GM23338 (cell line): ENCODE measurements at regions not wholly inside any gene's neighbourhood (a gene's known extent, or its start where the extent isn't known, plus 50 kb on each side); places are given as distances from the start of the nearest gene placed in this dataset.

Source experiments
- ATAC-seq: fragments of 200-7000 bp; cut with Tn5 transposase; 3 replicates; pipeline ENCODE4 v1.9.1; 2020
- DNase-seq: peaks from one replicate; pipeline ENCODE4 v3.0.0-alpha.2; 2015; ENCODE audit warnings: low spot score
- H2AFZ ChIP-seq: fragments of 200-600 bp; sonication (generic); 2 replicates; pipeline ENCODE4 v1.8.0; 2016; ENCODE audit warnings: antibody characterized with exemption, mild to moderate bottlenecking, moderate library complexity
- H3F3A ChIP-seq: fragments of 200-600 bp; sonication (generic); replicated peaks from 2 replicates; pipeline ENCODE4 v1.8.0; 2017; ENCODE audit warnings: antibody characterized with exemption, mixed run types, low read depth
- H3K27ac ChIP-seq: fragments of 200-600 bp; sonication (generic); 2 replicates; pipeline ENCODE4 v1.6.1; 2016; ENCODE audit warnings: low read depth
- H3K27me3 ChIP-seq: fragments of 200-600 bp; sonication (generic); 2 replicates; pipeline ENCODE4 v1.8.0; 2016; ENCODE audit warnings: mild to moderate bottlenecking, mixed run types, moderate library complexity; ENCODE audit not compliant: insufficient read depth
- H3K36me3 ChIP-seq: fragments of 200-600 bp; sonication (generic); 2 replicates; pipeline ENCODE4 v1.8.0; 2016; ENCODE audit warnings: mild to moderate bottlenecking; ENCODE audit not compliant: insufficient read depth
- H3K4me1 ChIP-seq: fragments of 200-600 bp; sonication (generic); 2 replicates; pipeline ENCODE4 v1.8.0; 2016; ENCODE audit warnings: mild to moderate bottlenecking, moderate library complexity; ENCODE audit not compliant: insufficient read depth
- H3K4me2 ChIP-seq: fragments of 200-600 bp; sonication (generic); 2 replicates; pipeline ENCODE4 v1.7.1; 2017; ENCODE audit warnings: mixed run types
- H3K4me3 ChIP-seq: fragments of 200-600 bp; sonication (generic); 2 replicates; pipeline ENCODE4 v1.6.1; 2016; ENCODE audit warnings: mixed run types
- H3K79me2 ChIP-seq: fragments of 200-600 bp; sonication (generic); replicated peaks from 2 replicates; pipeline ENCODE4 v1.8.0; 2017; ENCODE audit warnings: mild to moderate bottlenecking; ENCODE audit not compliant: insufficient read depth
- H3K9me2 ChIP-seq: fragments of 200-600 bp; sonication (generic); 2 replicates; pipeline ENCODE4 v1.8.0; 2017; ENCODE audit not compliant: insufficient read depth
- H4K20me1 ChIP-seq: fragments of 200-600 bp; sonication (generic); replicated peaks from 2 replicates; pipeline ENCODE4 v1.8.0; 2017; ENCODE audit warnings: mild to moderate bottlenecking; ENCODE audit not compliant: insufficient read depth
- H3K27ac Mint-ChIP-seq: 2 replicates; pipeline ENCODE4 v1.8.0; 2020; ENCODE audit warnings: inconsistent platforms, mild to moderate bottlenecking, moderate library complexity, mixed read lengths
- H3K27me3 Mint-ChIP-seq: 3 replicates; pipeline ENCODE4 v1.8.0; 2022; ENCODE audit warnings: low read depth, mild to moderate bottlenecking, moderate library complexity, mixed read lengths, inconsistent platforms; ENCODE audit not compliant: insufficient read depth, poor library complexity
- H3K36me3 Mint-ChIP-seq: 3 replicates; pipeline ENCODE4 v1.8.0; 2021; ENCODE audit warnings: low read depth, mild to moderate bottlenecking, inconsistent platforms, moderate library complexity, mixed read lengths
- H3K4me1 Mint-ChIP-seq: 3 replicates; pipeline ENCODE4 v1.8.0; 2020; ENCODE audit warnings: mild to moderate bottlenecking, inconsistent platforms, mixed read lengths
- H3K4me3 Mint-ChIP-seq: 3 replicates; pipeline ENCODE4 v1.8.0; 2021; ENCODE audit warnings: moderate library complexity, mild to moderate bottlenecking, inconsistent platforms, mixed read lengths
- H3K9me3 Mint-ChIP-seq: 3 replicates; pipeline ENCODE4 v1.8.0; 2020; ENCODE audit warnings: moderate library complexity, mild to moderate bottlenecking, inconsistent platforms, mixed read lengths
- CREB1 ChIP-seq: fragments of 250-450 bp; sonication (Bioruptor Pico); IDR thresholded peaks from 2 replicates; pipeline ENCODE4 v1.5.0; 2020; ENCODE audit warnings: low read depth, mild to moderate bottlenecking, moderate library complexity
- EZH2 ChIP-seq: fragments of 200-600 bp; sonication (generic); IDR thresholded peaks from one replicate; pipeline ENCODE4 v1.8.0; 2017; ENCODE audit warnings: antibody characterized with exemption, mild to moderate bottlenecking, low read depth; ENCODE audit not compliant: unreplicated experiment
- EZH2phosphoT487 ChIP-seq: fragments of 200-600 bp; sonication (generic); IDR thresholded peaks from one replicate; pipeline ENCODE4 v1.8.1; 2018; ENCODE audit warnings: antibody characterized with exemption; ENCODE audit not compliant: unreplicated experiment
- JUNB ChIP-seq: IDR thresholded peaks from one replicate; pipeline ENCODE4 v1.6.1; 2016; ENCODE audit warnings: antibody characterized with exemption; ENCODE audit not compliant: unreplicated experiment
- NANOG ChIP-seq: IDR thresholded peaks from 2 replicates; pipeline ENCODE4 v1.6.1; 2016; ENCODE audit warnings: antibody characterized with exemption, borderline replicate concordance
- POLR2AphosphoS5 ChIP-seq: IDR thresholded peaks from 2 replicates; pipeline ENCODE4 v1.6.1; 2016; ENCODE audit warnings: antibody characterized with exemption, low read depth
- ZNF114 ChIP-seq: fragments of 250-450 bp; sonication (Bioruptor Pico); IDR thresholded peaks from 2 replicates; pipeline ENCODE4 v1.5.0; 2020; ENCODE audit warnings: mild to moderate bottlenecking, moderate library complexity
- TF ChIP-seq, protein P1 (sequence below): IDR thresholded peaks from 2 replicates; pipeline ENCODE4 v1.6.1; 2016; ENCODE audit warnings: antibody characterized with exemption
- TF ChIP-seq, protein P2 (sequence below): fragments of 250-450 bp; sonication (Bioruptor Pico); IDR thresholded peaks from 2 replicates; pipeline ENCODE4 v1.5.0; 2020; ENCODE audit warnings: mild to moderate bottlenecking, moderate library complexity
- TF ChIP-seq, protein P3 (sequence below): IDR thresholded peaks from one replicate; pipeline ENCODE4 v1.6.1; 2018; ENCODE audit warnings: antibody characterized with exemption; ENCODE audit not compliant: unreplicated experiment

DNA sequence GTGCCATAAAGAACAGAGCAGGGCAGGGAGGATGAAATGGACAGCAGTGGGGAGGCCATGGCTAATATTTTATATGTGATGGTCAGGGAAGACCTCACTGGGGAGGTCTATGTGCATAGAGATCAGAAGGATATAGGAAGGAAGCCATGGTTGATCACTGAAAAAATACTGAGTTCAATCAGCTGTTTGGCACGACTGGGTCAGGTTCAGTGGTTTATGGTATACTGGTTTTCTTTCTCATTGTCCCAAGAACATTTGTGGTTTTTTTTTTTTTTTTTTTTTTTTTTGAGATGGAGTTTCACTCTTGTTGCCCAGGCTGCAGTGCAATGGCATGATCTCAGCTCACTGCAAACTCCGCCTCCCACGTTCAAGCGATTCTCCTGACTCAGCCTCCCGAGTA, 78.3 kb upstream of the TIAM2 start:
- H3K4me3 ChIP-seq = no peak overlapping the region
- H3K36me3 Mint-ChIP-seq = no peaks in the 10 kb centered on the region
- H3K27ac Mint-ChIP-seq = no peak overlapping the region
- TF ChIP-seq, protein P1, sequence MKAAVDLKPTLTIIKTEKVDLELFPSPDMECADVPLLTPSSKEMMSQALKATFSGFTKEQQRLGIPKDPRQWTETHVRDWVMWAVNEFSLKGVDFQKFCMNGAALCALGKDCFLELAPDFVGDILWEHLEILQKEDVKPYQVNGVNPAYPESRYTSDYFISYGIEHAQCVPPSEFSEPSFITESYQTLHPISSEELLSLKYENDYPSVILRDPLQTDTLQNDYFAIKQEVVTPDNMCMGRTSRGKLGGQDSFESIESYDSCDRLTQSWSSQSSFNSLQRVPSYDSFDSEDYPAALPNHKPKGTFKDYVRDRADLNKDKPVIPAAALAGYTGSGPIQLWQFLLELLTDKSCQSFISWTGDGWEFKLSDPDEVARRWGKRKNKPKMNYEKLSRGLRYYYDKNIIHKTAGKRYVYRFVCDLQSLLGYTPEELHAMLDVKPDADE = no peak
- H3K27ac ChIP-seq = no peak overlapping the region
- no peak overlapping the region for H2AFZ ChIP-seq
- ATAC-seq (no peak), DNase-seq (no peak)
- no peaks in the 10 kb centered on the region for H3K4me1 ChIP-seq
- H3K9me3 Mint-ChIP-seq = no peaks in the 10 kb centered on the region
- H3F3A ChIP-seq = no peaks in the 10 kb centered on the region
- no peaks in the 10 kb centered on the region for H3K36me3 ChIP-seq
- no peaks in the 10 kb centered on the region for H4K20me1 ChIP-seq
- no peak overlapping the region for H3K4me3 Mint-ChIP-seq
- peaks cover 2% of the 10 kb centered on the region; the same call in 1 of the 3 replicates for H3K4me1 Mint-ChIP-seq
- no peak overlapping the region for H3K4me2 ChIP-seq
- no peaks in the 10 kb centered on the region for H3K79me2 ChIP-seq
- H3K27me3 ChIP-seq = no peaks in the 10 kb centered on the region
- no peaks in the 10 kb centered on the region for H3K27me3 Mint-ChIP-seq
- no peaks in the 10 kb centered on the region for H3K9me2 ChIP-seq

DNA sequence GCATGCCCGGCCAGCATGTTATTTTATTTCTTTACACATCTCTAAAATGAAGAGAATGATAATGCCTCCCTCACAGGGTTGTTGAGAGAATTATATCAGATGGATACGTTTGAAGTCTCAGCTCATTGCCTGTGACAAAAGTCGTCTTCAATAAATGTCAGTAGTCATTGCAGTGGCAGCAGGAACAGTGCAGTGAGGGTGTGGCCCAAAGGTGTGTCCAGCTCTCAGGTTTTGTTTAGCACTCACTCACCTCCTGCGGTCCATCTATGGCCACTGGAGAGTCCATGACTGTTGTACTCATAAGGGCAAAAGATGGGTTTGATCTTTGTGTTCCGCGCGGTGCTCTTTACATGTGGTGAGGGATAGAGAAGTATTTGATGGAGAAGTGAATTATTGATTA, 77.2 kb upstream of the TIAM2 start:
- Histone ChIP-seq H3K4me2 (no peak overlapping the region), H2AFZ (no peak overlapping the region), H3K4me1 (0 out of 2 replicates have a peak, but pooled peaks cover under 1% of the 10 kb centered on the region), H3K4me3 (no peak overlapping the region), H3K27ac (no peak overlapping the region), H3K36me3 (no peaks in the 10 kb centered on the region), H3F3A (no peaks in the 10 kb centered on the region), H4K20me1 (no peaks in the 10 kb centered on the region), H3K9me2 (no peaks in the 10 kb centered on the region), H3K79me2 (no peaks in the 10 kb centered on the region), H3K27me3 (no peaks in the 10 kb centered on the region)
- H3K27ac Mint-ChIP-seq = no peak overlapping the region
- ATAC-seq (no peak), DNase-seq (no peak)
- H3K4me1 Mint-ChIP-seq = peaks cover 5% of the 10 kb centered on the region; the same call in 1 of the 3 replicates
- no peak overlapping the region for H3K4me3 Mint-ChIP-seq
- no peaks in the 10 kb centered on the region for H3K27me3 Mint-ChIP-seq
- no peaks in the 10 kb centered on the region for H3K36me3 Mint-ChIP-seq
- no peaks in the 10 kb centered on the region for H3K9me3 Mint-ChIP-seq
- TF ChIP-seq NANOG (no peak), CREB1 (CRISPR knock-in tag) (no peak), EZH2phosphoT487 (no peak), ZNF114 (no peak), EZH2 (no peak), JUNB (no peak), POLR2AphosphoS5 (no peak)
- TF ChIP-seq, protein P1 = no peak
- TF ChIP-seq, protein P2, sequence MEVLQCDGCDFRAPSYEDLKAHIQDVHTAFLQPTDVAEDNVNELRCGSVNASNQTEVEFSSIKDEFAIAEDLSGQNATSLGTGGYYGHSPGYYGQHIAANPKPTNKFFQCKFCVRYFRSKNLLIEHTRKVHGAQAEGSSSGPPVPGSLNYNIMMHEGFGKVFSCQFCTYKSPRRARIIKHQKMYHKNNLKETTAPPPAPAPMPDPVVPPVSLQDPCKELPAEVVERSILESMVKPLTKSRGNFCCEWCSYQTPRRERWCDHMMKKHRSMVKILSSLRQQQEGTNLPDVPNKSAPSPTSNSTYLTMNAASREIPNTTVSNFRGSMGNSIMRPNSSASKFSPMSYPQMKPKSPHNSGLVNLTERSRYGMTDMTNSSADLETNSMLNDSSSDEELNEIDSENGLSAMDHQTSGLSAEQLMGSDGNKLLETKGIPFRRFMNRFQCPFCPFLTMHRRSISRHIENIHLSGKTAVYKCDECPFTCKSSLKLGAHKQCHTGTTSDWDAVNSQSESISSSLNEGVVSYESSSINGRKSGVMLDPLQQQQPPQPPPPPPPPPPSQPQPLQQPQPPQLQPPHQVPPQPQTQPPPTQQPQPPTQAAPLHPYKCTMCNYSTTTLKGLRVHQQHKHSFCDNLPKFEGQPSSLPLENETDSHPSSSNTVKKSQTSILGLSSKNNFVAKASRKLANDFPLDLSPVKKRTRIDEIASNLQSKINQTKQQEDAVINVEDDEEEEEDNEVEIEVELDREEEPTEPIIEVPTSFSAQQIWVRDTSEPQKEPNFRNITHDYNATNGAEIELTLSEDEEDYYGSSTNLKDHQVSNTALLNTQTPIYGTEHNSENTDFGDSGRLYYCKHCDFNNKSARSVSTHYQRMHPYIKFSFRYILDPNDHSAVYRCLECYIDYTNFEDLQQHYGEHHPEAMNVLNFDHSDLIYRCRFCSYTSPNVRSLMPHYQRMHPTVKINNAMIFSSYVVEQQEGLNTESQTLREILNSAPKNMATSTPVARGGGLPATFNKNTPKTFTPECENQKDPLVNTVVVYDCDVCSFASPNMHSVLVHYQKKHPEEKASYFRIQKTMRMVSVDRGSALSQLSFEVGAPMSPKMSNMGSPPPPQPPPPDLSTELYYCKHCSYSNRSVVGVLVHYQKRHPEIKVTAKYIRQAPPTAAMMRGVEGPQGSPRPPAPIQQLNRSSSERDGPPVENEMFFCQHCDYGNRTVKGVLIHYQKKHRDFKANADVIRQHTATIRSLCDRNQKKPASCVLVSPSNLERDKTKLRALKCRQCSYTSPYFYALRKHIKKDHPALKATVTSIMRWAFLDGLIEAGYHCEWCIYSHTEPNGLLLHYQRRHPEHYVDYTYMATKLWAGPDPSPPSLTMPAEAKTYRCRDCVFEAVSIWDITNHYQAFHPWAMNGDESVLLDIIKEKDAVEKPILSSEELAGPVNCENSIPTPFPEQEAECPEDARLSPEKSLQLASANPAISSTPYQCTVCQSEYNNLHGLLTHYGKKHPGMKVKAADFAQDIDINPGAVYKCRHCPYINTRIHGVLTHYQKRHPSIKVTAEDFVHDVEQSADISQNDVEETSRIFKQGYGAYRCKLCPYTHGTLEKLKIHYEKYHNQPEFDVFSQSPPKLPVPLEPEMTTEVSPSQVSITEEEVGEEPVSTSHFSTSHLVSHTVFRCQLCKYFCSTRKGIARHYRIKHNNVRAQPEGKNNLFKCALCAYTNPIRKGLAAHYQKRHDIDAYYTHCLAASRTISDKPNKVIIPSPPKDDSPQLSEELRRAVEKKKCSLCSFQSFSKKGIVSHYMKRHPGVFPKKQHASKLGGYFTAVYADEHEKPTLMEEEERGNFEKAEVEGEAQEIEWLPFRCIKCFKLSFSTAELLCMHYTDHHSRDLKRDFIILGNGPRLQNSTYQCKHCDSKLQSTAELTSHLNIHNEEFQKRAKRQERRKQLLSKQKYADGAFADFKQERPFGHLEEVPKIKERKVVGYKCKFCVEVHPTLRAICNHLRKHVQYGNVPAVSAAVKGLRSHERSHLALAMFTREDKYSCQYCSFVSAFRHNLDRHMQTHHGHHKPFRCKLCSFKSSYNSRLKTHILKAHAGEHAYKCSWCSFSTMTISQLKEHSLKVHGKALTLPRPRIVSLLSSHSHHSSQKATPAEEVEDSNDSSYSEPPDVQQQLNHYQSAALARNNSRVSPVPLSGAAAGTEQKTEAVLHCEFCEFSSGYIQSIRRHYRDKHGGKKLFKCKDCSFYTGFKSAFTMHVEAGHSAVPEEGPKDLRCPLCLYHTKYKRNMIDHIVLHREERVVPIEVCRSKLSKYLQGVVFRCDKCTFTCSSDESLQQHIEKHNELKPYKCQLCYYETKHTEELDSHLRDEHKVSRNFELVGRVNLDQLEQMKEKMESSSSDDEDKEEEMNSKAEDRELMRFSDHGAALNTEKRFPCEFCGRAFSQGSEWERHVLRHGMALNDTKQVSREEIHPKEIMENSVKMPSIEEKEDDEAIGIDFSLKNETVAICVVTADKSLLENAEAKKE (CRISPR knock-in tag) = no peak
- TF ChIP-seq, protein P3, sequence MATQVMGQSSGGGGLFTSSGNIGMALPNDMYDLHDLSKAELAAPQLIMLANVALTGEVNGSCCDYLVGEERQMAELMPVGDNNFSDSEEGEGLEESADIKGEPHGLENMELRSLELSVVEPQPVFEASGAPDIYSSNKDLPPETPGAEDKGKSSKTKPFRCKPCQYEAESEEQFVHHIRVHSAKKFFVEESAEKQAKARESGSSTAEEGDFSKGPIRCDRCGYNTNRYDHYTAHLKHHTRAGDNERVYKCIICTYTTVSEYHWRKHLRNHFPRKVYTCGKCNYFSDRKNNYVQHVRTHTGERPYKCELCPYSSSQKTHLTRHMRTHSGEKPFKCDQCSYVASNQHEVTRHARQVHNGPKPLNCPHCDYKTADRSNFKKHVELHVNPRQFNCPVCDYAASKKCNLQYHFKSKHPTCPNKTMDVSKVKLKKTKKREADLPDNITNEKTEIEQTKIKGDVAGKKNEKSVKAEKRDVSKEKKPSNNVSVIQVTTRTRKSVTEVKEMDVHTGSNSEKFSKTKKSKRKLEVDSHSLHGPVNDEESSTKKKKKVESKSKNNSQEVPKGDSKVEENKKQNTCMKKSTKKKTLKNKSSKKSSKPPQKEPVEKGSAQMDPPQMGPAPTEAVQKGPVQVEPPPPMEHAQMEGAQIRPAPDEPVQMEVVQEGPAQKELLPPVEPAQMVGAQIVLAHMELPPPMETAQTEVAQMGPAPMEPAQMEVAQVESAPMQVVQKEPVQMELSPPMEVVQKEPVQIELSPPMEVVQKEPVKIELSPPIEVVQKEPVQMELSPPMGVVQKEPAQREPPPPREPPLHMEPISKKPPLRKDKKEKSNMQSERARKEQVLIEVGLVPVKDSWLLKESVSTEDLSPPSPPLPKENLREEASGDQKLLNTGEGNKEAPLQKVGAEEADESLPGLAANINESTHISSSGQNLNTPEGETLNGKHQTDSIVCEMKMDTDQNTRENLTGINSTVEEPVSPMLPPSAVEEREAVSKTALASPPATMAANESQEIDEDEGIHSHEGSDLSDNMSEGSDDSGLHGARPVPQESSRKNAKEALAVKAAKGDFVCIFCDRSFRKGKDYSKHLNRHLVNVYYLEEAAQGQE = no peak
